GM18861 (cell line): ENCODE measurements at regions not wholly inside any gene's neighbourhood (a gene's known extent, or its start where the extent isn't known, plus 50 kb on each side); places are given as distances from the start of the nearest gene placed in this dataset.
"Not testable (repeated sequence)": the region's sequence is repeated elsewhere in the genome, so short reads cannot be mapped to it uniquely, and the experiment has no call there.

ENCODE experiments used
- ATAC-seq: cut with Tn5 transposase; IDR thresholded peaks from one replicate; pipeline ENCODE4 v1.9.1; 2021; ENCODE audit not compliant: unreplicated experiment

DNA sequence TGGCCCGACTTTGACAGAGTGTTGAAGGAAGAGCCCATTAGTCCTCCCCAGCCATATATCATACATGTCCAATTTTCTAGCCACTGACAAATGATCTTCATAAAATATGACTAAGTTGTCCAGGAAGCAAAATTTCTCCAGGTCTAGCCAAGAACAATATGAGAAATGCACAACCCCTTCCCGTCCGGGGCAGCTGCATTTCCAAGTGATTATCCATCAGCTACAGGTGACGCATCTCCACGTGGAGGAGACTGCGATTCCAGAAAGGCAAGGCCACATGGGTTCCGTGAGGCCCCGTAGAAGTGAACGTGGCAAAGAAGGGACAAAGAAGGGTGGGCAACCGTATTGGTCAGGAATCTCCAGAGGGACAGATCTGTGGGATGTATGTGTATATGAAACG lies 118.6 kb downstream of the ATP6V0E2 start:
- ATAC-seq: not testable (repeated sequence)

GRCh38 chr7:149995369-149996026 lies 121.7 kb downstream of the ATP6V0E2 start:
- ATAC-seq: not testable (repeated sequence)

GRCh38 chr7:150000780-150001599 lies 127.2 kb downstream of the ATP6V0E2 start:
- not testable (repeated sequence) for ATAC-seq

DNA sequence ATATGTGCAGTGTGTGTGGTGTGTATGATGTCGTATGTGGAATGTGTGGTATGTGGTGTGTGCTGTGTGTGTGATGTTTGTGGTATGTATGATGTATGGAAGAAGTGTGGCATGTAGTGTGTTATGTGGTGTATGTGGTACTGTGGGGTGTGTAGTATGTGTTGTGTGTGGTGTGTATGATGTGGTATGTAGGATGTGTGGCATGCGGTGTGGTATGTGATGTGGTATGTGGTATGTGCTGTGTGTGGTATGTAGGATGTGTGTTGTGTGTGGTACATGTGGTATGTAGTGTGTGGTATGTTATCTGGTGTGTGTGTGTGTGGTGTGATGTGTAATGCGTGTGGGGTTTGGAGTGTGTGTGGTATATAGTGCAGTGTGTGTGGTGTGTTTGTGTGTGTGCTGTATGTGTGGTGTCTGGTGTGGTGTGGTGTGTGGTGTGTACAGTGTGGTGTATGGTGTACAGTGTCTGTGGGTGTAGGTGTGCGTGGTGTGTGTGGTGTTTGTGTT lies 129.6 kb downstream of the ATP6V0E2 start:
- ATAC-seq: no peak

GRCh38 chr7:150003973-150004372 lies 130.2 kb downstream of the ATP6V0E2 start:
- not testable (repeated sequence) for ATAC-seq

GRCh38 chr7:150004843-150005242 lies 131.1 kb downstream of the ATP6V0E2 start:
- ATAC-seq: not testable (repeated sequence)

DNA sequence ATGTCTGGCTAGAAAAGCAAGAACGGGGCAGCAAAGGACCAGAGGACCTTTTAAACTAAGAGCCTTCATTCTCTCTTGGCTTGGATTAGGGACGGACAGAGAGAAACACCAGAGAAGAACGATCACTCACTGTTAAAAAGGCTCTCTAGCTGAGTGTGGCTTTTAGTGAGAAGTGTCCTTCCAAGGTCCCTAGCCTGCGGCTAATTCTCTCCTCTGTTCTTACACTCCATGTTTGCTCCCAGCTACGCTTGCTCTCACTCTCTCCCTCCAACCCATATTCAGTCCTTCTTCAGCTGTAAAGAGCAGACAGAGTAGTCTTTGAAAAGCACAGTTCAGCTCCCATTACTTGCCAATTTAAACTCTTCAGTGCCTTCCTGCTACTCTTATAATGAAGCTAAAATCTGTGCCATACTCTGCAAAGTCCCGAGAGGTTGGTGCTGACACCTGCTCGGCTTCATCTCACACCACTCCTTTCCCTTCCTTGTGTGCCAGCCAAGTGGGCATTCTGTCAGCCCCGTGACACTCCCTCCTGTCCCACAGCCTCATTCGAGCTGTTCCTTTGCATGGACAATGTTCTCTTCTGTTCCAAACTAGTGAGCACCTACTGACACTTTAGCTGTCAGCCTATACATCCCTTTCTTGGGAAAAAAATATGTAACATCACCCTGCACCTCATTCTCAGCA lies 136.0 kb downstream of the ATP6V0E2 start:
- not testable (repeated sequence) for ATAC-seq

DNA sequence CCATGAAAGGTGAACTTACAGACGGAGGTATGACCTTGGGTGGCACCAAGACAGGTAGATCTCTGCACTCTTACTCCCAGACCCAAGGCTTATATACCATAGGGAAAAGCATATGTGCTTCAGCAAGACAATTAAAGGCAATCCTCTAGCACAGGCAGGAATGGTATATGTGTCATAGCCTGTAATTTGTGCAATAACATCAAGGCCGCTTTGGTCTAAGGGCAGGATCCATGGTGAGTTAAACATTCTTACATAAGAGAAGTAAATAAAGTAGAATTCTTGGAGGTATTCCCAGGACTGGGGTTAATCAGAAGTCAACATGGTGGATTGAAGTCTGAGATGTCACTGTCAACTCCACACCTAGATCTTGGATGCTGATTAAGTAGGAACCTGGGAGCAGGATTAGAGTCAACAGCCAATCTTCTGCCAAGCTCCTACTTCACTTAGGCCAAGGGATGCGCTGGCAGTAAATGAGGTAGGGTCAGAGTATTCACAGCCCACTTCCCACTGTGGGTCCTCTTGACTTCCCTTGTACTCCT lies 143.0 kb downstream of the ATP6V0E2 start:
- not testable (repeated sequence) for ATAC-seq

- ATAC-seq: not testable (repeated sequence)
Observed at GRCh38 chr7:150020210-150020609, 146.4 kb downstream of the ATP6V0E2 start.

DNA sequence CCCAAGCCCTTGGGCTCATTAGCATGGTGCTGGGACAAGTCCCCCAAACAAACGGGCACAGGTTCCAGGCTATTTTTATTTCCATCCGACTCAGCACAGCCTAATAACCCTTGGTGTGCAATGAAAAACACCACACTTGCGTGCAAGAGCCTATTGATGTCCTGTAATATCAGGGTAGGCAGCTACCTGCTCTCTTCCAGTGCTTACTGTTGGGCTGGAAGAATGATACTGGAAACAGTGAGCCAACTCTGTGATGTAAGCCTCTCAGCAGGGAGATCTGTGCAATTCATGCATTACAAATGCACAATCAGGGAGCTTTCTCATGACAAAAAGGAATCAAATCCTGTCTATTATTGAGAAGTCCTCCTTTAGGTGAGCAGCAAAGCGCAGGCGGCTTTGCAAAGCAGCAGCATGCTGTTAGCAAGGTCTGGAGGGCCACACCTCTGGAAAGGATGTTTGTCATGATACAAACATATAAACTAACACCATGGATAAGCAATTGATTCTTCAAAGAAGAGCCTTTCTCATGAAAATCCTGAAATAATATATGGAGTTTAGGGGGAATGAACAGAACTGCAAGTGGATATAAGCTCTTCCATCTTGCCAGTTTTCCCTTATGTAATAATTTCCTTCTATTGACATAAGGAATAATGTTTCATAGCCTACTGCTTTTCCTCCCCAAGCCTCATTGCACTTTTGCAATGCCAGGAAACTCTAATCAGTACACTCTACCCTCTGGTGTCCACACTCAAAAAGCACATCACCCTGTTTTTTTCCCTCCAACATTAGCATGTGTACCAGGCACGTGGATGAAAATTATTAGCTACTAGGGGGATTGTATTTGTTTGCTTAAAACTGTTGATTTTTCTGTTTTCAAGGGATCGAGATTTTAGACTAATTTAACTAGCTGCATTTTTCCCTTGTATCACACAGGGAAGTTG lies 151.1 kb downstream of the ATP6V0E2 start:
- not testable (repeated sequence) for ATAC-seq

- not testable (repeated sequence) for ATAC-seq
Observed at GRCh38 chr7:150025802-150026201, 152.0 kb downstream of the ATP6V0E2 start.

GRCh38 chr7:150028344-150029012 lies 154.7 kb downstream of the ATP6V0E2 start:
- not testable (repeated sequence) for ATAC-seq

DNA sequence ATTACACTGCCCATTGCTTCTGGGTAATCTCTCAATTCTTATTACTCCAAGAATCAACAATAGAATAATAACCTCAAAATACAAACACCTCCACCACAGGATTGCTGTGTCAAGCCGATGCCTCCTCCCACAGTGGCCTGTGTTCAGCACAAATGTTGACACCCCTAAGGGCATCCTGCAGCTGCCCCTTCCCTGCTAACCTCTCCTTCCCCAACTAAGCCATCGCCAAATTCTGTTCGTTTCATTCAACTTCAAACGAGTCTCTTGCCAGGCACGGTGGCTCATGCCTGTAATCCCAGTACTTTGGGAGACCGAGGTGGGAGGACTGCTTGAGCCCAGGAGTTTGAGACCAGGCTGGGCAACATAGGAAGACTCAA lies 155.2 kb downstream of the ATP6V0E2 start:
- ATAC-seq: not testable (repeated sequence)

DNA sequence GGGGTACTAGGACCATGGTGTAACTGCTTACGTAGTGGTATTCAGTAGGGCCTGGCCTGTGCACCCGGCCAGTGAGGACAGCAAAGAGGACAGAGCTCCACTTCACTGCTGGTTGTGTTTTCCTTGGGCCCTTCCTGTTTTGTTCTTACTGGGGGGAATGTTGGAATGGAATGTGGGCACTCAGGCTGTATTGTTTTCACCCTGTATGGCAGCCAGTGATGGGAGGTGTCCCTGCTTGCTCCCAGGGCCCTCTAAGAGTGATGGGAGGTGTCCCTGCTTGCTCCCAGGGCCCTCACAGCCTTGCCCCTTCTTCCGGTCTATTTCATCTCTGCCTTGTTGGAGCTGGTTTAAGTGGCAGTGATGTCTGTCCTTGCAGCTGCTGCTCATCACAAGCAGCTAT lies 158.0 kb downstream of the ATP6V0E2 start:
- ATAC-seq: not testable (repeated sequence)

DNA sequence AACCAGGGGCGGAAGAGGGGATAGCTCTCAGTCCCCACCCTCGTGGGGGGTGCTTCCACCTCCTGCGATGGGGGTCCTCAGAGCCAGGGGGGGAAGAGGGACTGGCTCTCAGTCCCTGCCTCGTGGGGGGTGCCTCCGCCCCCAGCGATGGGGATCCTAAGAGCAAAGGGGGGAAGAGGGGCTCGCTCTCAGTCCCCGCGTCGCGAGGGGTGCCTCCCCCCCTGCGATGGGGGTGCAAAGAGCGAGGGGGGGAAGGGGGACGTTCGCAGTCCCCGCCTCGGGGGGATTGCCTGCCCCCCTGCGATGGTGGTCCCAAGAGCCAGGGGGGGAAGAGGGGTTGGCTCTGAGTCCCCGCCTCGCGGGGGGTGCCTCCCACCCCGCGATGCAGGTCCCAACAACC lies 159.9 kb downstream of the ATP6V0E2 start:
- ATAC-seq: not testable (repeated sequence)

- ATAC-seq: not testable (repeated sequence)
Observed at GRCh38 chr7:150035769-150036168, 162.0 kb downstream of the ATP6V0E2 start.

GRCh38 chr7:150039061-150039460 lies 165.3 kb downstream of the ATP6V0E2 start:
- ATAC-seq: not testable (repeated sequence)

DNA sequence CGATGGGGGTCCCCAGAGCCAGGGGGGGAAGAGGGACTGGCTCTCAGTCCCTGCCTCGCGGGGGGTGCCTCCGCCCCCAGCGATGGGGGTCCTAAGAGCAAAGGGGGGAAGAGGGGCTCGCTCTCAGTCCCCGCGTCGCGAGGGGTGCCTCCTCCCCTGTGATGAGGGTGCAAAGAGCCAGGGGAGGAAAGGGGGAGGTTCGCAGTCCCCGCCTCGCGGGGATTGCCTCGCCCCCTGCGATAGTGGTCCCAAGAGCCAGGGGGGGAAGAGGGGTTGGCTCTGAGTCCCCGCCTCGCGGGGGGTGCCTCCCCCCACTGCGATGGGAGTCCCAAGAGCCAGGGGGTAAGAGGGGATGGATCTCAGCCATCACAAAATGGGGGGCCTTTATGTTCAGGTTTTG lies 168.5 kb downstream of the ATP6V0E2 start:
- not testable (repeated sequence) for ATAC-seq

DNA sequence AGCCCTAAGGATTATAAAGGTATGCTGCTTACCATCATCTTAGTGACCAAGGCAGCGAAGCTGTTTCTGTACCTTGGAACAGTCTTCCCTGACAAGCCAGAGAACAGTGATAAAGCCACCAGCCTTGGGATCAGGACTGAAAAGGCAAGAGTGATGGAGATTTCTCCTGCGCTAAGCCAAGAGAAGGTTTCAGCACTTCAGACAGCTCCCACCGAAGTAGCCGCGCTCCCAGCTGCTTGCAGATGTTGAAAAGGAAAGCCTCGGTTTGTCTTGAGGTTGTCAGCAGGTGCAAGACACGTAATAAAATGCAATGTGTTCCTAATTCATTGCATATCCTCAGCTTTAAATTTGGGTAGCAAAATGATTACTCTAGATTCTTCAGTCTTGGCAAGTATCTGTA lies 171.0 kb downstream of the ATP6V0E2 start:
- not testable (repeated sequence) for ATAC-seq
